ENCODE measurements at regions not wholly inside any gene's neighbourhood (a gene's known extent, or its start where the extent isn't known, plus 50 kb on each side); places are given as distances from the start of the nearest gene placed in this dataset.

GRCh38 chr4:155010376-155010775, 198.1 kb upstream of the NPY2R start:
- TF ChIP-seq CTCF (conservative IDR thresholded peaks at IDR 0.05) = no peak
- Mint-ChIP-seq H3K36me3 (ENCODE audit: low read depth) (no peaks in the 10 kb centered on the region), H3K9me3 (no peaks in the 10 kb centered on the region), H3K4me3 (no peak overlapping the region), H3K27me3 (ENCODE audit: low read depth) (peaks cover 5% of the 10 kb centered on the region), H3K27ac (ENCODE audit: unreplicated experiment) (no peak overlapping the region), H3K4me1 (no peaks in the 10 kb centered on the region)
- no peak for DNase-seq (ENCODE audit: low read depth, low spot score)

- no peak overlapping the region for H3K4me3 Mint-ChIP-seq
- no peak for DNase-seq (ENCODE audit: low read depth, low spot score)
- peaks cover 5% of the 10 kb centered on the region for H3K27me3 Mint-ChIP-seq (ENCODE audit: low read depth)
- no peak for TF ChIP-seq CTCF (conservative IDR thresholded peaks at IDR 0.05)
- H3K9me3 Mint-ChIP-seq = no peaks in the 10 kb centered on the region
- no peak overlapping the region for H3K27ac Mint-ChIP-seq (ENCODE audit: unreplicated experiment)
- no peaks in the 10 kb centered on the region for H3K4me1 Mint-ChIP-seq
- no peaks in the 10 kb centered on the region for H3K36me3 Mint-ChIP-seq (ENCODE audit: low read depth)
Measured at GRCh38 chr4:155011163-155011780, 197.2 kb upstream of the NPY2R start.

DNA sequence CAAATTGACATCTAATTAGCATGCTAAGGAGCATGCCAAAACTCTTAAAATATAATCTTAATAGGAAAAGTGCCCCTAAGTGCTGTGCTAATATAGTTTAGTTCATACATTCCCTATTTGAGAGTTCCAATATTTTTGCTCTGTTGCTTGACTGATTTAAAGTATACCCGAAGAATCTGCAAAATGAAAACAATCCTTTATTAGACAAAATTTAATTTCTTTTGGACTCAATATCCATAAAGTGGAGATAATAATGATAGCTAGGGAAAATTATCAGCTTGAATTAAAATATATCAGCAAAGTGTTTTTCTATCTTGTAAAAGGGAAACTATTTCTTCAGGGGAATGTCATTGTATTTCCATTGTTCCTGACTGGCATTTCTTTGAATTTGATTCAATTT, 196.0 kb upstream of the NPY2R start:
- no peak overlapping the region for H3K4me3 Mint-ChIP-seq
- no peaks in the 10 kb centered on the region for H3K36me3 Mint-ChIP-seq (ENCODE audit: low read depth)
- no peaks in the 10 kb centered on the region for H3K4me1 Mint-ChIP-seq
- no peaks in the 10 kb centered on the region for H3K9me3 Mint-ChIP-seq
- no peak for TF ChIP-seq CTCF (conservative IDR thresholded peaks at IDR 0.05)
- DNase-seq (ENCODE audit: low read depth, low spot score) = no peak
- no peak overlapping the region for H3K27ac Mint-ChIP-seq (ENCODE audit: unreplicated experiment)
- H3K27me3 Mint-ChIP-seq (ENCODE audit: low read depth) = peaks cover 13% of the 10 kb centered on the region

- H3K36me3 Mint-ChIP-seq (ENCODE audit: low read depth) = peaks cover 3% of the 10 kb centered on the region
- H3K27me3 Mint-ChIP-seq (ENCODE audit: low read depth) = peaks cover 17% of the 10 kb centered on the region
- no peaks in the 10 kb centered on the region for H3K4me1 Mint-ChIP-seq
- TF ChIP-seq CTCF (conservative IDR thresholded peaks at IDR 0.05) = no peak
- no peak for DNase-seq (ENCODE audit: low read depth, low spot score)
- no peak overlapping the region for H3K4me3 Mint-ChIP-seq
- peaks cover 5% of the 10 kb centered on the region for H3K9me3 Mint-ChIP-seq
- no peak overlapping the region for H3K27ac Mint-ChIP-seq (ENCODE audit: unreplicated experiment)
Measured at GRCh38 chr4:155017426-155017825, 191.0 kb upstream of the NPY2R start.

DNA sequence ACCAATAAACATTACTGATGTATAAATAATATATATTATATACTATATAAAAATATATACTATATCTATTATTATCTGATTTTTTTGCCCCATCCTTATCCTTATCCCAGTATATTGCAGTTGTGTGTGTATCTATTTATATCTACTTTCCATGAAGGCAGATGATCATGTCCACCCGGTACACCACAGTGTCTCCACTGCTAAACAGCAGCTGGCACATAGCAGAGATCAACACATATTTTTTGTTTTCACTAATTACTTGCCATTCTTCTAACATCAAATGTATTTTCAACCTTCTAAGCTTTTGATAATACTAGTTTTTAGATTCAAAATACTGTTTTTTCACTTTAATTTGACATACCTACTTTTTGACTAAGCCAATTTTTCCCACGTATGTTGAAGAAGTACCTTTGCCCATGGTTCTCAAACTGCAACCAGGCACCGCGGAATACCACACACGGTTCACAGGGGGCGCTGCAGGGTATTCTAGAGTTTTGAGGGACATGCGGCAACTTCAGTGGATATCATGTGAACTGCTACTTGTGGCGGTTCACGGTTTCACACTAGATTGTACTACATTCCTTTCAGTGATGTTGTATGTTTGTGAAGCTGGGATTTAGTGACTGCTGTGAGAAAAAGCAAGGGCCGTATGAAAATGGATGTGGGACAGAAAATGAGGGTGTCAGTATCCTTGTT, 182.5 kb upstream of the NPY2R start:
- Mint-ChIP-seq H3K27me3 (ENCODE audit: low read depth) (peaks cover 13% of the 10 kb centered on the region), H3K27ac (ENCODE audit: unreplicated experiment) (no peak overlapping the region), H3K36me3 (ENCODE audit: low read depth) (peaks cover 3% of the 10 kb centered on the region), H3K4me1 (no peaks in the 10 kb centered on the region), H3K9me3 (no peaks in the 10 kb centered on the region), H3K4me3 (no peak overlapping the region)
- DNase-seq (ENCODE audit: low read depth, low spot score) = peak; percentile 51
- peak; percentile 72 for TF ChIP-seq CTCF (conservative IDR thresholded peaks at IDR 0.05)
